ENCODE measurements at regions not wholly inside any gene's neighbourhood (a gene's known extent, or its start where the extent isn't known, plus 50 kb on each side); places are given as distances from the start of the nearest gene placed in this dataset.

DNA sequence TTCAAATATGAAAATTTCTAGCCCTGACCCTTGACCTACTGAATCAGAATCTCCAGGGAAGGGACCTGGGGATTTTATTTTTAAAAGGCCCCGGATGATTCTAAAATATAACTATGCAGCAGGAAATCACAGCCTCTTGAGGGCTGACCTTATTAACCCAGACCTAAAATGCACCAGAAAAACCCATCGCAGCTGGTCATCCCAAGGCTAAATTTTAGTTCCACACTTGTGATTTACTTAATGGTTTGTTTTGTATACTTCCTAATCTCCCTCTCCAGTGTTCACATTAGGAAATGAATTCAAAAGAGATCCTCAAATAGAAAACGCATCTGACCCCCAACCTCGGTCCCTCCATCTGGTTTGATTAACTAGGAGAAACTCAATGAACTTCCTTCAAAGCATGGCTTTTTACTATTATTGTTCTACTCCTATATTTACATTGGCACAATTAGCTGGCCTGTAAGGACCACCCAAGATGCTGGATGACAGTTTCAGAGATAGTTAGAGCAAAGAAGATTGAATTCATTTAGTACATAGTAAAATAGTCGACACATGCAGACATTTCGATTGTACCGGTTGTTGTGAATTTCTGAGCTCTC lies 147.8 kb upstream of the MED14 start:
- in situ Hi-C loops (cut with HindIII; ENCODE audit: low pct_ligation_motif_present, low sequenced_read_pairs), result no loop called here
- TF ChIP-seq CTCF (IDR thresholded peaks at IDR 0.05; ENCODE audit: low read depth, low read length, missing control alignments), result no peak
- Histone ChIP-seq H3K36me3 (replicated peaks) (no peaks in the 10 kb centered on the region), H3K4me3 (ENCODE audit: low read depth, low read length) (no peak overlapping the region), H3K27ac (no peak overlapping the region), H3K27me3 (replicated peaks) (no peaks in the 10 kb centered on the region)
- no peak for DNase-seq

- TF ChIP-seq CTCF (IDR thresholded peaks at IDR 0.05; ENCODE audit: low read depth, low read length, missing control alignments), result no peak
- in situ Hi-C loops (cut with HindIII; ENCODE audit: low pct_ligation_motif_present, low sequenced_read_pairs), result no loop called here
- Histone ChIP-seq H3K36me3 (replicated peaks) (no peaks in the 10 kb centered on the region), H3K27ac (no peak overlapping the region), H3K4me3 (ENCODE audit: low read depth, low read length) (no peak overlapping the region), H3K27me3 (replicated peaks) (no peaks in the 10 kb centered on the region)
- no peak for DNase-seq
Measured at GRCh38 chrX:40885989-40886388, 150.6 kb upstream of the MED14 start.

DNA sequence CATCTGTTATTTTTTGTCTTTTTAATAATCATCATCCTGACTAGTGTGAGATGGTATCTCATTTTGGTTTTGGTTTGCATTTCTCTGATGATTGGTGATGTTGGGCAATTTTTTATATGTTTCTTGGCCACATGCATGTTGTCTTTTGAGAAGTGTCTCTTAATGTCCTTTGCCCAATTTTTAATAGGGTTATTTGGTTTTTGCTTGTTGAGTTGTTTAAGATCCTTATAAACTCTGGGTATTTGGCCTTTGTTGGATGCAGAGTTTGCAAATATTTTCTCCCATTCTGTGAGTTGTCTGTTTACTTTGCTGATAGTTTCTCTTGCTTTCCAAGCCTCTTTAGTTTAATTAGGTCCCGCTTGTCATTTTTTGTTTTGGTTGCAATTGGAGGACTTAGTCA lies 152.1 kb upstream of the MED14 start:
- Histone ChIP-seq H3K36me3 (replicated peaks) (no peaks in the 10 kb centered on the region), H3K27me3 (replicated peaks) (no peaks in the 10 kb centered on the region), H3K27ac (no peak overlapping the region), H3K4me3 (ENCODE audit: low read depth, low read length) (no peak overlapping the region)
- no peak for TF ChIP-seq CTCF (IDR thresholded peaks at IDR 0.05; ENCODE audit: low read depth, low read length, missing control alignments)
- in situ Hi-C loops (cut with HindIII; ENCODE audit: low pct_ligation_motif_present, low sequenced_read_pairs), result no loop called here
- DNase-seq, result no peak

GRCh38 chrX:40891798-40892197 lies 156.5 kb upstream of the MED14 start:
- Histone ChIP-seq H3K4me3 (ENCODE audit: low read depth, low read length) (no peak overlapping the region), H3K27me3 (replicated peaks) (no peaks in the 10 kb centered on the region), H3K27ac (no peak overlapping the region), H3K36me3 (replicated peaks) (no peaks in the 10 kb centered on the region)
- in situ Hi-C loops (cut with HindIII; ENCODE audit: low pct_ligation_motif_present, low sequenced_read_pairs), result no loop called here
- TF ChIP-seq CTCF (IDR thresholded peaks at IDR 0.05; ENCODE audit: low read depth, low read length, missing control alignments), result no peak
- DNase-seq, result no peak

DNA sequence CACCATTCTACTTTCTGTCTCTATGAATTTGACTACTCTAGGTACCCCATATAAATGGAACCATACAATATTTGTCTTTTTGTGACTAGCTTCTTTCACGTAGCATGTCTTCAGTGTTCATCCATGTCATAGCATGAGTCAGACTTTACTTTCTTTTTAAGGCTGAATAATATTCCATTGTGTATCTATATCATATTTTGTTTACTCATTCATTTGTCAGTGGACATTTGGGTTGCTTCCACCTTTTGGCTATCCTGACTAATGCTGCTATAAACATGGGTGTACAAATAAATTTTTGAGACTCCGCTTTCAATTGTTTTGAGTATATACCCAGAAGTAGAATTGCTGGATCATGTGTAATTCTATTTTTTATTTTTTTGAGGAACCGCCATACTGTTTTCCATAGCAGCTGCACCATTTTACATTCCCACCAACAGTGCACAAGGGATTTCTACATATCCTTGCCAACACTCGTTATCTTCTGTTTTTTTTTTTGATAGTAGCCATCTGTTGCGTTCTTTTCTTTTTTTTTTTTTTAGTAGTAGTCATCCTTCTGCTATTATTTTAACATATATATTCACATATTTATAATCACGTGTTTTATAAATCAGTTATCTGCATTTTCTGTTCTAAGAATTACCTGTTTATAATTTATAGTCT lies 158.0 kb upstream of the MED14 start:
- DNase-seq, result no peak
- Histone ChIP-seq H3K4me3 (ENCODE audit: low read depth, low read length) (no peak overlapping the region), H3K36me3 (replicated peaks) (no peaks in the 10 kb centered on the region), H3K27me3 (replicated peaks) (no peaks in the 10 kb centered on the region), H3K27ac (no peak overlapping the region)
- no peak for TF ChIP-seq CTCF (IDR thresholded peaks at IDR 0.05; ENCODE audit: low read depth, low read length, missing control alignments)
- in situ Hi-C loops (cut with HindIII; ENCODE audit: low pct_ligation_motif_present, low sequenced_read_pairs), result no loop called here

DNA sequence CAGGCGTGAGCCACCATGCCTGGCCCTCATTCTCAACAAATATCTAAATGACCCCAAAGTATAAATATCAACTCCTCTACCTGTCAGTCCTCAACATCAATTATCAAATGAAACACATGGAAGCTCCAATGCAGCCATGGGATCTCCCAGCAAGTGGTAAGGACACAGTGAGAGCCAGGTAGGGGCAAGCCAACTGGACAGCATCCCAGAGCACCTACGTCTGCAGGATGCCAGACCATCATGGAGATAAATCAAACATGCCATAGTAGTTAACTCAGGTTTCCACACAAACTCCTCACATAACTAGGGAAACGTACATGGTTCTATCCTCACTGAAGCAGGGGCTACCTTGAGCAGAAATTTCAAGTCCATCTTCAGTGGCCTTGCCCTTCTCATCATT lies 159.9 kb upstream of the MED14 start:
- H3K36me3 ChIP-seq (replicated peaks), result no peaks in the 10 kb centered on the region
- in situ Hi-C loops (cut with HindIII; ENCODE audit: low pct_ligation_motif_present, low sequenced_read_pairs), result no loop called here
- TF ChIP-seq CTCF (IDR thresholded peaks at IDR 0.05; ENCODE audit: low read depth, low read length, missing control alignments), result no peak

More for the DNA sequence above, 159.9 kb upstream of the MED14 start:
- no peaks in the 10 kb centered on the region for H3K27me3 ChIP-seq (replicated peaks)
- no peak overlapping the region for H3K27ac ChIP-seq
- H3K4me3 ChIP-seq (ENCODE audit: low read depth, low read length), result no peak overlapping the region
- no peak for DNase-seq
